ENCODE measurements at regions not wholly inside any gene's neighbourhood (a gene's known extent, or its start where the extent isn't known, plus 50 kb on each side); places are given as distances from the start of the nearest gene placed in this dataset.

DNA sequence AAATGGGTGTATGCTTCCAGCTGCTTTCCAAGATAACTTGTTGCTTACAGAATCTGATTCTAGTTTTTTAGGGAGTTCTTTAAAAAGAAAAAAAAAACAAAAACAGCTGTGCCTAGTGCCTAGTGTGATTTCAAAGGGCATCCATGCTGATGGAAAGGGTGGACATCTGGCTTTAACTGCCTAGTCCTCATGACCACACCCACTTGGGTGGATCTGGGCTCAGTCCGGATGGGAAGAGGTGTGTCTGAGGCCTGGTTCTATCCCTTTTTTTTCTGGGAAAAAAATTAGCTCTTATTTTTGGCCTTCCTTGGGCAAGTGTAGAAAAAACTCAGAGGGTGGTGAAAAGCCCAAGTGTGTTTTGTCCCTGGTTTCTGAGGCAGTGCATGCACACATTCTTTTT lies 132.3 kb upstream of the CDH11 start:
- TF ChIP-seq, protein P1, sequence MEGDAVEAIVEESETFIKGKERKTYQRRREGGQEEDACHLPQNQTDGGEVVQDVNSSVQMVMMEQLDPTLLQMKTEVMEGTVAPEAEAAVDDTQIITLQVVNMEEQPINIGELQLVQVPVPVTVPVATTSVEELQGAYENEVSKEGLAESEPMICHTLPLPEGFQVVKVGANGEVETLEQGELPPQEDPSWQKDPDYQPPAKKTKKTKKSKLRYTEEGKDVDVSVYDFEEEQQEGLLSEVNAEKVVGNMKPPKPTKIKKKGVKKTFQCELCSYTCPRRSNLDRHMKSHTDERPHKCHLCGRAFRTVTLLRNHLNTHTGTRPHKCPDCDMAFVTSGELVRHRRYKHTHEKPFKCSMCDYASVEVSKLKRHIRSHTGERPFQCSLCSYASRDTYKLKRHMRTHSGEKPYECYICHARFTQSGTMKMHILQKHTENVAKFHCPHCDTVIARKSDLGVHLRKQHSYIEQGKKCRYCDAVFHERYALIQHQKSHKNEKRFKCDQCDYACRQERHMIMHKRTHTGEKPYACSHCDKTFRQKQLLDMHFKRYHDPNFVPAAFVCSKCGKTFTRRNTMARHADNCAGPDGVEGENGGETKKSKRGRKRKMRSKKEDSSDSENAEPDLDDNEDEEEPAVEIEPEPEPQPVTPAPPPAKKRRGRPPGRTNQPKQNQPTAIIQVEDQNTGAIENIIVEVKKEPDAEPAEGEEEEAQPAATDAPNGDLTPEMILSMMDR (IDR thresholded peaks at IDR 0.05) = no peak
- no peak for TF ChIP-seq POLR2AphosphoS5 (IDR thresholded peaks at IDR 0.05)
